ENCODE measurements at regions not wholly inside any gene's neighbourhood (a gene's known extent, or its start where the extent isn't known, plus 50 kb on each side); places are given as distances from the start of the nearest gene placed in this dataset.

GRCh38 chr20:48261398-48261910, 476.2 kb upstream of the SULF2 start:
- no peaks in the 10 kb centered on the region for H3K36me3 ChIP-seq (ENCODE audit: control insufficient read depth, insufficient read depth, low read length)
- WGBS, 2 experiments, result 93 to 96% methylated on average over 4 to 6 of the region's 6 CpGs
- H3K4me3 ChIP-seq (ENCODE audit: insufficient read depth, low read depth, low read length), result no peak overlapping the region
- no peaks in the 10 kb centered on the region for H3K9me3 ChIP-seq (ENCODE audit: control insufficient read depth, low read length)
- H3K27ac ChIP-seq (ENCODE audit: insufficient read depth, low read depth, low read length, poor library complexity, severe bottlenecking), result no peak overlapping the region
- H3K4me1 ChIP-seq (ENCODE audit: control insufficient read depth, insufficient read depth, low read length), result no peaks in the 10 kb centered on the region
- no peaks in the 10 kb centered on the region for H3K27me3 ChIP-seq (ENCODE audit: control insufficient read depth, insufficient read depth, low read length, poor library complexity, severe bottlenecking)

- Histone ChIP-seq H3K27ac (ENCODE audit: insufficient read depth, low read depth, low read length, poor library complexity, severe bottlenecking) (no peak overlapping the region), H3K4me1 (ENCODE audit: control insufficient read depth, insufficient read depth, low read length) (no peaks in the 10 kb centered on the region), H3K36me3 (ENCODE audit: control insufficient read depth, insufficient read depth, low read length) (no peaks in the 10 kb centered on the region), H3K4me3 (ENCODE audit: insufficient read depth, low read depth, low read length) (no peak overlapping the region), H3K9me3 (ENCODE audit: control insufficient read depth, low read length) (no peaks in the 10 kb centered on the region), H3K27me3 (ENCODE audit: control insufficient read depth, insufficient read depth, low read length, poor library complexity, severe bottlenecking) (no peaks in the 10 kb centered on the region)
- WGBS, 2 experiments, result 92% methylated on average over 15 of the region's 15 CpGs
These were observed 475.0 kb upstream of the SULF2 start for GRCh38 chr20:48260129-48260756.

- H3K36me3 ChIP-seq (ENCODE audit: control insufficient read depth, insufficient read depth, low read length), result no peaks in the 10 kb centered on the region
- no peaks in the 10 kb centered on the region for H3K4me1 ChIP-seq (ENCODE audit: control insufficient read depth, insufficient read depth, low read length)
- no peak overlapping the region for H3K27ac ChIP-seq (ENCODE audit: insufficient read depth, low read depth, low read length, poor library complexity, severe bottlenecking)
- WGBS, 2 experiments, result 91 to 95% methylated on average over 6 of the region's 6 CpGs
- no peaks in the 10 kb centered on the region for H3K9me3 ChIP-seq (ENCODE audit: control insufficient read depth, low read length)
- H3K27me3 ChIP-seq (ENCODE audit: control insufficient read depth, insufficient read depth, low read length, poor library complexity, severe bottlenecking), result no peaks in the 10 kb centered on the region
- H3K4me3 ChIP-seq (ENCODE audit: insufficient read depth, low read depth, low read length), result no peak overlapping the region
These were observed 474.2 kb upstream of the SULF2 start for GRCh38 chr20:48259456-48259855.

GRCh38 chr20:48257833-48258232, 472.6 kb upstream of the SULF2 start:
- Histone ChIP-seq H3K9me3 (ENCODE audit: control insufficient read depth, low read length) (no peaks in the 10 kb centered on the region), H3K4me3 (ENCODE audit: insufficient read depth, low read depth, low read length) (no peak overlapping the region), H3K4me1 (ENCODE audit: control insufficient read depth, insufficient read depth, low read length) (no peaks in the 10 kb centered on the region), H3K36me3 (ENCODE audit: control insufficient read depth, insufficient read depth, low read length) (no peaks in the 10 kb centered on the region), H3K27me3 (ENCODE audit: control insufficient read depth, insufficient read depth, low read length, poor library complexity, severe bottlenecking) (no peaks in the 10 kb centered on the region), H3K27ac (ENCODE audit: insufficient read depth, low read depth, low read length, poor library complexity, severe bottlenecking) (no peak overlapping the region)
- 90 to 95% methylated on average over 2 of the region's 2 CpGs for WGBS, 2 experiments

- no peaks in the 10 kb centered on the region for H3K27me3 ChIP-seq (ENCODE audit: control insufficient read depth, insufficient read depth, low read length, poor library complexity, severe bottlenecking)
- H3K27ac ChIP-seq (ENCODE audit: insufficient read depth, low read depth, low read length, poor library complexity, severe bottlenecking), result no peak overlapping the region
- no peaks in the 10 kb centered on the region for H3K36me3 ChIP-seq (ENCODE audit: control insufficient read depth, insufficient read depth, low read length)
- 90 to 91% methylated on average over 8 of the region's 8 CpGs for WGBS, 2 experiments
- no peaks in the 10 kb centered on the region for H3K9me3 ChIP-seq (ENCODE audit: control insufficient read depth, low read length)
- no peak overlapping the region for H3K4me3 ChIP-seq (ENCODE audit: insufficient read depth, low read depth, low read length)
- no peaks in the 10 kb centered on the region for H3K4me1 ChIP-seq (ENCODE audit: control insufficient read depth, insufficient read depth, low read length)
These were observed 462.7 kb upstream of the SULF2 start for GRCh38 chr20:48247961-48248360.

- no peaks in the 10 kb centered on the region for H3K36me3 ChIP-seq (ENCODE audit: control insufficient read depth, insufficient read depth, low read length)
- no peak overlapping the region for H3K27ac ChIP-seq (ENCODE audit: insufficient read depth, low read depth, low read length, poor library complexity, severe bottlenecking)
- H3K9me3 ChIP-seq (ENCODE audit: control insufficient read depth, low read length), result no peaks in the 10 kb centered on the region
- H3K27me3 ChIP-seq (ENCODE audit: control insufficient read depth, insufficient read depth, low read length, poor library complexity, severe bottlenecking), result no peaks in the 10 kb centered on the region
- WGBS, 2 experiments, result 93 to 94% methylated on average over 9 of the region's 9 CpGs
- no peaks in the 10 kb centered on the region for H3K4me1 ChIP-seq (ENCODE audit: control insufficient read depth, insufficient read depth, low read length)
- H3K4me3 ChIP-seq (ENCODE audit: insufficient read depth, low read depth, low read length), result no peak overlapping the region
These were observed 460.9 kb upstream of the SULF2 start for GRCh38 chr20:48246061-48246790.

- H3K4me1 ChIP-seq (ENCODE audit: control insufficient read depth, insufficient read depth, low read length), result no peaks in the 10 kb centered on the region
- H3K4me3 ChIP-seq (ENCODE audit: insufficient read depth, low read depth, low read length), result no peak overlapping the region
- no peak overlapping the region for H3K27ac ChIP-seq (ENCODE audit: insufficient read depth, low read depth, low read length, poor library complexity, severe bottlenecking)
- no peaks in the 10 kb centered on the region for H3K9me3 ChIP-seq (ENCODE audit: control insufficient read depth, low read length)
- 95 to 96% methylated on average over 8 of the region's 8 CpGs for WGBS, 2 experiments
- no peaks in the 10 kb centered on the region for H3K36me3 ChIP-seq (ENCODE audit: control insufficient read depth, insufficient read depth, low read length)
- H3K27me3 ChIP-seq (ENCODE audit: control insufficient read depth, insufficient read depth, low read length, poor library complexity, severe bottlenecking), result no peaks in the 10 kb centered on the region
These were observed 457.3 kb upstream of the SULF2 start for GRCh38 chr20:48242623-48243022.

GRCh38 chr20:48241482-48241881, 456.2 kb upstream of the SULF2 start:
- WGBS, 2 experiments, result 93% methylated on average over 5 of the region's 5 CpGs
- Histone ChIP-seq H3K4me3 (ENCODE audit: insufficient read depth, low read depth, low read length) (no peak overlapping the region), H3K9me3 (ENCODE audit: control insufficient read depth, low read length) (no peaks in the 10 kb centered on the region), H3K27me3 (ENCODE audit: control insufficient read depth, insufficient read depth, low read length, poor library complexity, severe bottlenecking) (no peaks in the 10 kb centered on the region), H3K36me3 (ENCODE audit: control insufficient read depth, insufficient read depth, low read length) (no peaks in the 10 kb centered on the region), H3K4me1 (ENCODE audit: control insufficient read depth, insufficient read depth, low read length) (no peaks in the 10 kb centered on the region), H3K27ac (ENCODE audit: insufficient read depth, low read depth, low read length, poor library complexity, severe bottlenecking) (no peak overlapping the region)

GRCh38 chr20:48238781-48239180, 453.5 kb upstream of the SULF2 start:
- no peaks in the 10 kb centered on the region for H3K27me3 ChIP-seq (ENCODE audit: control insufficient read depth, insufficient read depth, low read length, poor library complexity, severe bottlenecking)
- H3K4me3 ChIP-seq (ENCODE audit: insufficient read depth, low read depth, low read length), result no peak overlapping the region
- H3K4me1 ChIP-seq (ENCODE audit: control insufficient read depth, insufficient read depth, low read length), result no peaks in the 10 kb centered on the region
- H3K27ac ChIP-seq (ENCODE audit: insufficient read depth, low read depth, low read length, poor library complexity, severe bottlenecking), result no peak overlapping the region
- no peaks in the 10 kb centered on the region for H3K36me3 ChIP-seq (ENCODE audit: control insufficient read depth, insufficient read depth, low read length)
- WGBS, 2 experiments, result 86 to 90% methylated on average over 4 of the region's 4 CpGs
- no peaks in the 10 kb centered on the region for H3K9me3 ChIP-seq (ENCODE audit: control insufficient read depth, low read length)

- no peak overlapping the region for H3K27ac ChIP-seq (ENCODE audit: insufficient read depth, low read depth, low read length, poor library complexity, severe bottlenecking)
These were observed 453.0 kb upstream of the SULF2 start for GRCh38 chr20:48238326-48238725.

More at GRCh38 chr20:48238326-48238725, 453.0 kb upstream of the SULF2 start:
- Histone ChIP-seq H3K36me3 (ENCODE audit: control insufficient read depth, insufficient read depth, low read length) (no peaks in the 10 kb centered on the region), H3K9me3 (ENCODE audit: control insufficient read depth, low read length) (no peaks in the 10 kb centered on the region), H3K27me3 (ENCODE audit: control insufficient read depth, insufficient read depth, low read length, poor library complexity, severe bottlenecking) (no peaks in the 10 kb centered on the region), H3K4me1 (ENCODE audit: control insufficient read depth, insufficient read depth, low read length) (no peaks in the 10 kb centered on the region), H3K4me3 (ENCODE audit: insufficient read depth, low read depth, low read length) (no peak overlapping the region)
- WGBS, 2 experiments, result 90 to 92% methylated on average over 3 to 4 of the region's 4 CpGs
